Heart left ventricle (tissue), 16 donors: ENCODE measurements at regions not wholly inside any gene's neighbourhood (a gene's known extent, or its start where the extent isn't known, plus 50 kb on each side); places are given as distances from the start of the nearest gene placed in this dataset.
"Not testable (repeated sequence)": the region's sequence is repeated elsewhere in the genome, so short reads cannot be mapped to it uniquely, and the experiment has no call there.

Experiments
- ATAC-seq, 4 donors: fragments of 200-7000 bp; cut with Tn5 transposase; one replicate each; pipeline ENCODE4 v1.9.1; 2020 to 2022; ENCODE audit warnings: moderate library complexity in 4 of 4, mild to moderate bottlenecking in 3 of 4, moderate number of reproducible peaks in 1 of 4
- DNase-seq, 5 donors: peaks; one replicate each; pipeline ENCODE4 v3.0.0-alpha.2; 2020
- H3K27ac ChIP-seq, 12 donors: fragments of 200-600 bp; sonication (generic) in 4 of 12; one replicate each; pipeline versions ENCODE4 v1.5.0 to v1.8.0; 2016 to 2022; ENCODE audit warnings: mild to moderate bottlenecking in 2 of 12
- H3K27me3 ChIP-seq, 9 donors: fragments of 200-600 bp; sonication (generic) in 2 of 9; one replicate each; pipeline versions ENCODE4 v1.5.1 to v1.8.0; 2016 to 2022; ENCODE audit warnings: mild to moderate bottlenecking in 3 of 9
- H3K36me3 ChIP-seq, 9 donors: fragments of 200-600 bp; sonication (generic) in 2 of 9; one replicate each; pipeline versions ENCODE4 v1.5.0 to v1.8.0; 2018 to 2022; ENCODE audit warnings: mild to moderate bottlenecking in 2 of 9
- H3K4me1 ChIP-seq, 12 donors: fragments of 200-600 bp; sonication (generic) in 4 of 12; one replicate each; pipeline versions ENCODE4 v1.5.0 to v1.8.0; 2016 to 2022; ENCODE audit warnings: mild to moderate bottlenecking in 3 of 12
- H3K4me3 ChIP-seq, 12 donors: fragments of 200-600 bp; sonication (generic) in 4 of 12; one replicate each; pipeline versions ENCODE4 v1.5.0 to v1.8.0; 2017 to 2022; ENCODE audit warnings: mild to moderate bottlenecking in 9 of 12, moderate library complexity in 4 of 12
- H3K9me3 ChIP-seq, 12 donors: fragments of 200-600 bp; sonication (generic) in 4 of 12; one replicate each; pipeline versions ENCODE4 v1.5.0 to v1.8.0; 2016 to 2022; ENCODE audit warnings: mild to moderate bottlenecking in 1 of 12
- POLR2A ChIP-seq, 2 donors: fragments of 450-650 bp; IDR thresholded peaks; one replicate each; pipeline ENCODE4 v1.6.1; 2017; ENCODE audit warnings: antibody characterized with exemption in 2 of 2, mild to moderate bottlenecking in 2 of 2, moderate library complexity in 2 of 2
- WGBS, 4 donors: extraction: QIAGEN DNeasy Blood & Tissue Kit in 2 of 4; methylation state at CpG; one replicate each; pipeline versions ENCODE4 v1.1.5 to v1.1.7; 2013 to 2018; 5-methylcytosine and 5-hydroxymethylcytosine counted together
- intact Hi-C, 10 donors: fragments of 100-400 bp; cut with DNase I; formaldehyde crosslinking; loops; one replicate each; pipeline versions ENCODE4 v1.11.1 to v1.14.2; 2022
- TF ChIP-seq, protein P1 (sequence below), 12 donors: fragments of 200-600 bp; sonication (generic) in 4 of 12; IDR thresholded peaks; one replicate each; pipeline versions ENCODE4 v1.5.0 to v1.8.0; 2018 to 2022; ENCODE audit warnings: antibody characterized with exemption in 12 of 12, mild to moderate bottlenecking in 5 of 12
- donor health status: ischemic (EF 13 %, LVEDD 7.1; RV severe dilation, severe dysfunction).
- donor health status: healthy with polysubstance abuse.
- donor health status: DM: no; HTN: yes; CAD: no.
- donor health status: DM: no; HTN: no; CAD: no.
- donor health status: ischemic (EF 25% LVEDD 6.9; RV normal size, moderate dysfunction).
- donor health status: ischemic (EF 25% LVEDD 5.7; RV mildly dilated, moderate dysfunction).
- donor health status: healthy.
- donor health status: DM: yes; HTN: yes; CAD: no.
- donor health status: ischemic (EF 35%, LVEDD 5.7; RV mildly dilated, moderate dysfunction).
- donor health status: nonischemic (EF 11% LVEDD 7.7; RV severe dilation, severe dysfunction).
- donor health status: DM: yes; HTN: yes; CAD: no.
- donor health status: PGD.
- donor health status: ischemic (EF 29% LVEDD 5.4; RV normal size, mild dysfunction).
- donor health status: nonischemic (EF 23%, LVEDD 6.1; RV moderate dilation, normal function).

DNA sequence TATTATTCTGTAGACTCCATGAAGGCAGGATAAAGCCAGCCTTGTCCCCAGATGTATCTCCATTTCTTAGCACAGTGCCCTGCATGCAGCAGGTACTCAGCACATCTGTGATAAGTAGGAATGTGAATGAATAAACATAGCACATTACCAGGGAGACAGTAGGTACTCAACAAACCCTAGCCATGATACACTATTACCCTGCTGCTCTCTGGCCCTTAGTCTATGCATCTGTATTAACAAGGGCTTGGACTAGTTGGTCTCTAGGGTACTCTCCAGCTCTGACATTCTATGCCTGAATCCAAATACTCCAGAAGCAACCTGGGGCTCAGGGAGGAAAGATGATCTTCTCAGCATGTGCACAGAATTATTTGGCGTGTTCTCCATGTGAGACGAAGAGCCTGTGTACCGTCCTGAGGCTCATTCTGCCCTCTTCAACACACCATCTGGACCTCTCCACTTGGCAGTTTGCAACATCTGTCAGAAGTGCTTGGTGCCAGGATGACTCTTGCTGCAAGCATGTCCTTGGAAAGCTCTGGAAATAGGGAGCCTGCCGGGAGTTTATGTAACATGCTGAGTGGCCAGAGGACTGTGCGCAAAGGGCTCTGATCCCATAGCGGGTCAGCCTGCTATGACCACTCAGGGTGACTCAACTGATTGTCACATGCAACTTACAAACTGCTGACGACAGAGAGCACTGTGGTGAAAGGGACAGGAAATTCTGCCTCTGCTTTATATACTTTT, 228.2 kb upstream of the USP24 start:
- no peaks in the 10 kb centered on the region for H3K9me3 ChIP-seq
- H3K36me3 ChIP-seq, result no peaks in the 10 kb centered on the region
- peak overlapping the region in 8 of 12 donors; percentile 9 to 67 (median 40) for H3K27ac ChIP-seq
- no peak overlapping the region for H3K4me3 ChIP-seq
- H3K27me3 ChIP-seq, result no peaks in the 10 kb centered on the region
- intact Hi-C loops, result no loop called here
- peak; percentile 93 to 99 (median 98) for ATAC-seq
- 56 to 68% (median 61%) methylated on average over 7 of the region's 7 CpGs for WGBS, 4 donors
- peak; percentile 65 to 86 (median 70) for DNase-seq
- peaks cover 0 to 17% (median 0%) of the 10 kb centered on the region in 12 donors for H3K4me1 ChIP-seq
- TF ChIP-seq POLR2A (IDR thresholded peaks at IDR 0.05), result no peak
- TF ChIP-seq, protein P1, sequence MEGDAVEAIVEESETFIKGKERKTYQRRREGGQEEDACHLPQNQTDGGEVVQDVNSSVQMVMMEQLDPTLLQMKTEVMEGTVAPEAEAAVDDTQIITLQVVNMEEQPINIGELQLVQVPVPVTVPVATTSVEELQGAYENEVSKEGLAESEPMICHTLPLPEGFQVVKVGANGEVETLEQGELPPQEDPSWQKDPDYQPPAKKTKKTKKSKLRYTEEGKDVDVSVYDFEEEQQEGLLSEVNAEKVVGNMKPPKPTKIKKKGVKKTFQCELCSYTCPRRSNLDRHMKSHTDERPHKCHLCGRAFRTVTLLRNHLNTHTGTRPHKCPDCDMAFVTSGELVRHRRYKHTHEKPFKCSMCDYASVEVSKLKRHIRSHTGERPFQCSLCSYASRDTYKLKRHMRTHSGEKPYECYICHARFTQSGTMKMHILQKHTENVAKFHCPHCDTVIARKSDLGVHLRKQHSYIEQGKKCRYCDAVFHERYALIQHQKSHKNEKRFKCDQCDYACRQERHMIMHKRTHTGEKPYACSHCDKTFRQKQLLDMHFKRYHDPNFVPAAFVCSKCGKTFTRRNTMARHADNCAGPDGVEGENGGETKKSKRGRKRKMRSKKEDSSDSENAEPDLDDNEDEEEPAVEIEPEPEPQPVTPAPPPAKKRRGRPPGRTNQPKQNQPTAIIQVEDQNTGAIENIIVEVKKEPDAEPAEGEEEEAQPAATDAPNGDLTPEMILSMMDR (IDR thresholded peaks at IDR 0.05), result no peak

DNA sequence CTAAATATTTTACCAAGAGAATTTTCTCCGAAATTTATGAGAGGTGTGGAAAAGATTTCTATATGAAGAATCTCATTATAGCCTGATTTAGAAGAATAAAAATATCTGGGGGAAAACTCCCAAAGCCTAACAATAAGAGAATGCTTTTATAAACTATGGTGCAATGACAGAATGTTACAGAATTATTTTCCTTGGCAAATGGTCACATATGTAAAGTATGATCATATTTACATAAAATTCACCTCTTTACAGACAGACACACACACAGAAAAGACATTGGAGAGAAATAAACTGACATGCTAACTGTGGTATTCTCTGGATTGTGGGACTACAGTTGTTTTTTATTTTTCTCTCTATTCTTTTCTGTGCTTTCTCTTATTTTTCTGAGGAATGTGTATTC, 226.3 kb upstream of the USP24 start:
- Histone ChIP-seq H3K27ac (no peak overlapping the region), H3K36me3 (no peaks in the 10 kb centered on the region), H3K4me1 (peaks cover 0 to 17% (median 0%) of the 10 kb centered on the region in 12 donors), H3K27me3 (no peaks in the 10 kb centered on the region), H3K4me3 (no peak overlapping the region), H3K9me3 (no peaks in the 10 kb centered on the region)
- ATAC-seq (no peak), DNase-seq (no peak)
- intact Hi-C loops, result no loop called here
- TF ChIP-seq POLR2A (IDR thresholded peaks at IDR 0.05), result no peak
- TF ChIP-seq, protein P1 (IDR thresholded peaks at IDR 0.05), result no peak
- 72 to 82% (median 81%) methylated on average over 1 of the region's 1 CpG for WGBS, 4 donors

DNA sequence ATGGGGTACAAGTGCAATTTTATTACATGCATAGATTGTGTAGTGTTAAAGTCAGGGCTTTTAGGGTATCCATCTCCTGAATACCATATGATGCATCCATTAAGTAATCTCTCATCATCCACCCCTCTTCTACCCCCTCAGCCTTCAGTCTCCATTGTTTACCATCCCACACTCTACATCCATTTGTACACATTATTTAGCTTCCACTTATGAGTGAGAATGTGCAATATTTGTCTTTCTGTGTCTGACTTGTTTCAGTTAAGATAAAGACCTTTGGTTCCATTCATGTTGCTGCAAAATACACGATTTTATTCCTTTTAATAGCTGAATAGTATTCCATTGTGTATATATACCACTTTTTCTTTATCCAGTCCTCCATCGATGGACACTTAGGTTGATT, 222.5 kb upstream of the USP24 start:
- Histone ChIP-seq H3K27ac (no peak overlapping the region), H3K9me3 (peaks cover 0 to 13% (median 0%) of the 10 kb centered on the region in 12 donors), H3K36me3 (no peaks in the 10 kb centered on the region), H3K4me3 (no peak overlapping the region), H3K27me3 (no peaks in the 10 kb centered on the region), H3K4me1 (no peaks in the 10 kb centered on the region)
- TF ChIP-seq, protein P1 (IDR thresholded peaks at IDR 0.05), result no peak
- TF ChIP-seq POLR2A (IDR thresholded peaks at IDR 0.05), result no peak
- DNase-seq (no peak), ATAC-seq (no peak)
- WGBS, 4 donors, result 0 to 52% (median 24%) methylated on average over 2 of the region's 2 CpGs
- intact Hi-C loops, result no loop called here

DNA sequence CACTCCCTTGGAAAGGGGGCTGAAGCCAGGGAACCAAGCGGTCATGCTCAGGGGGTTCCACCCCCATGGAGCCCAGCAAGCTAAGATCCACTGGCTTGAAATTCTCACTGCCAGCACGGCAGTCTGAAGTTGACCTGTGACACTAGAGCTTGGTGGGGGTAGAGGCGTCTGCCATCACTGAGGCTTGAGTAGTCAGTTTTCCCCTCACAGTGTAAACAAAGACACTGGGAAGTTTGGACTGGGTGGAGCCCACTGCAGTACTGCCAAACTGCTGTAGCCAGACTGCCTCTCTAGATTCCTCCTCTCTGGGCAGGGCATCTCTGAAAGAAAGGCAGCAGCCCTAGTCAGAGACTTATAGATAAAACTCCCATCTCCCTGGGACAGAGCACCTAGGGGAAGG, 215.6 kb upstream of the USP24 start:
- H3K36me3 ChIP-seq, H3K4me3 ChIP-seq, intact Hi-C loops, H3K27ac ChIP-seq, H3K9me3 ChIP-seq, H3K27me3 ChIP-seq, ATAC-seq, DNase-seq: not testable (repeated sequence)
- peaks cover 0 to 16% (median 0%) of the 10 kb centered on the region in 12 donors for H3K4me1 ChIP-seq
- WGBS, 4 donors, result 74 to 90% (median 81%) methylated on average over 3 of the region's 3 CpGs

DNA sequence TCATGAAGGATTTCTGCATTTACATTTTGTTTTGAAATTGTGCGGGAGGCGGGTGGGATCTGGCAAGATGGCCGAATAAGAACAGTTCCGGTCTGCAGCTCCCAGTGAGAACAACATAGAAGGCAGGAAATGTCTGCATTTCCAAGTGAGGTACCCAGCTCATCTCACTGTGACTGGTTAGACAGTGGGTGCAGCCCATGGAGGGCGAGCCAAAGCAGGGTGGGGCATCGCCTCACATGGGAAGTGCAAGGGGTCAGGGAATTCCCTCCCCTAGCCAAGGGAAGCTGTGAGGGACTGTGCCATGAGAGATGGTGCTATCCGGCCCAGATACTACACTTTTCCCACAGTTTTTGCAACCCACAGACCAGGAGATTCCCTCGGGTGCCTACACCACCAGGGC, 215.0 kb upstream of the USP24 start:
- H3K36me3 ChIP-seq, H3K9me3 ChIP-seq, H3K27me3 ChIP-seq, DNase-seq, H3K4me3 ChIP-seq, ATAC-seq, intact Hi-C loops: not testable (repeated sequence)
- peak overlapping the region in 1 of 12 donors; percentile 46 for H3K27ac ChIP-seq
- 81 to 95% (median 88%) methylated on average over 8 of the region's 8 CpGs for WGBS, 4 donors
- H3K4me1 ChIP-seq, result peaks cover 0 to 16% (median 0%) of the 10 kb centered on the region in 12 donors
